Dermis blood vessel endothelial cell (primary cell): ENCODE measurements at regions not wholly inside any gene's neighbourhood (a gene's known extent, or its start where the extent isn't known, plus 50 kb on each side); places are given as distances from the start of the nearest gene placed in this dataset.
A peak's percentile ranks its signal among the peaks of the same experiment; 100 is the strongest.
"Not testable (repeated sequence)": the region's sequence is repeated elsewhere in the genome, so short reads cannot be mapped to it uniquely, and the experiment has no call there.

Source experiments
- DNase-seq: peaks from one replicate; pipeline ENCODE4 v3.0.0; 2010

GRCh38 chr3:34013818-34014570 is 215.6 kb downstream of the PDCD6IP start:
- DNase-seq = no peak

- peak; percentile 10 for DNase-seq
These were observed 217.0 kb downstream of the PDCD6IP start for GRCh38 chr3:34015204-34016142.

GRCh38 chr3:34016925-34017587 is 218.6 kb downstream of the PDCD6IP start:
- no peak for DNase-seq

- DNase-seq = no peak
These were observed 219.3 kb downstream of the PDCD6IP start for GRCh38 chr3:34017757-34018156.

- no peak for DNase-seq
These were observed 220.7 kb downstream of the PDCD6IP start for GRCh38 chr3:34019158-34019557.

GRCh38 chr3:34020170-34020569 is 221.7 kb downstream of the PDCD6IP start:
- DNase-seq = no peak

- DNase-seq = no peak
These were observed 222.6 kb downstream of the PDCD6IP start for GRCh38 chr3:34020726-34021680.

- no peak for DNase-seq
These were observed 223.7 kb downstream of the PDCD6IP start for GRCh38 chr3:34022147-34022546.

GRCh38 chr3:34024447-34025240 is 226.2 kb downstream of the PDCD6IP start:
- no peak for DNase-seq

- no peak for DNase-seq
These were observed 235.4 kb downstream of the PDCD6IP start for GRCh38 chr3:34033839-34034238.

- DNase-seq = no peak
These were observed 236.4 kb downstream of the PDCD6IP start for GRCh38 chr3:34034840-34035239.

GRCh38 chr3:34035775-34036174 is 237.3 kb downstream of the PDCD6IP start:
- DNase-seq = no peak

- DNase-seq = no peak
These were observed 238.8 kb downstream of the PDCD6IP start for GRCh38 chr3:34037260-34037659.

- no peak for DNase-seq
These were observed 239.7 kb downstream of the PDCD6IP start for GRCh38 chr3:34038131-34038530.

- DNase-seq = no peak
These were observed 247.7 kb downstream of the PDCD6IP start for GRCh38 chr3:34046154-34046553.

GRCh38 chr3:34053626-34054025 is 255.2 kb downstream of the PDCD6IP start:
- no peak for DNase-seq

GRCh38 chr3:34056181-34056910 is 257.9 kb downstream of the PDCD6IP start:
- DNase-seq = no peak

- DNase-seq = no peak
These were observed 258.5 kb downstream of the PDCD6IP start for GRCh38 chr3:34056951-34057390.

- not testable (repeated sequence) for DNase-seq
These were observed 262.6 kb downstream of the PDCD6IP start for GRCh38 chr3:34060995-34061394.

GRCh38 chr3:34065901-34066300 is 267.5 kb downstream of the PDCD6IP start:
- DNase-seq = no peak
